HS-27A (cell line): ENCODE measurements at regions not wholly inside any gene's neighbourhood (a gene's known extent, or its start where the extent isn't known, plus 50 kb on each side); places are given as distances from the start of the nearest gene placed in this dataset.
"Not testable (repeated sequence)": the region's sequence is repeated elsewhere in the genome, so short reads cannot be mapped to it uniquely, and the experiment has no call there.

Experiments
- DNase-seq: peaks from one replicate; pipeline ENCODE4 v3.0.0-alpha.2; 2012; ENCODE audit warnings: low read depth, missing footprints

- not testable (repeated sequence) for DNase-seq
These were observed 502.8 kb downstream of the TFAP2B start for GRCh38 chr6:51321477-51321876.

GRCh38 chr6:51322505-51322904, 503.8 kb downstream of the TFAP2B start:
- no peak for DNase-seq

- DNase-seq, result no peak
These were observed 504.4 kb downstream of the TFAP2B start for GRCh38 chr6:51323056-51323455.

- DNase-seq, result no peak
These were observed 512.3 kb downstream of the TFAP2B start for GRCh38 chr6:51330971-51331370.

GRCh38 chr6:51335543-51335942, 516.9 kb downstream of the TFAP2B start:
- DNase-seq, result no peak

- DNase-seq, result no peak
These were observed 517.5 kb downstream of the TFAP2B start for GRCh38 chr6:51336185-51336584.

- no peak for DNase-seq
These were observed 518.6 kb downstream of the TFAP2B start for GRCh38 chr6:51337277-51337676.

- no peak for DNase-seq
These were observed 520.4 kb downstream of the TFAP2B start for GRCh38 chr6:51339108-51339507.

- DNase-seq, result no peak
These were observed 521.1 kb downstream of the TFAP2B start for GRCh38 chr6:51339728-51340127.

- DNase-seq, result no peak
These were observed 523.7 kb downstream of the TFAP2B start for GRCh38 chr6:51342393-51342792.

- no peak for DNase-seq
These were observed 531.2 kb downstream of the TFAP2B start for GRCh38 chr6:51349857-51350256.

GRCh38 chr6:51350308-51350904, 531.7 kb downstream of the TFAP2B start:
- DNase-seq, result no peak

- no peak for DNase-seq
These were observed 533.9 kb downstream of the TFAP2B start for GRCh38 chr6:51352506-51353029.

- no peak for DNase-seq
These were observed 541.6 kb downstream of the TFAP2B start for GRCh38 chr6:51360287-51360686.

GRCh38 chr6:51365566-51365965, 546.9 kb downstream of the TFAP2B start:
- no peak for DNase-seq

GRCh38 chr6:51369485-51369884, 550.8 kb downstream of the TFAP2B start:
- DNase-seq, result no peak

- no peak for DNase-seq
These were observed 564.2 kb downstream of the TFAP2B start for GRCh38 chr6:51382847-51383246.

GRCh38 chr6:51384736-51385135, 566.1 kb downstream of the TFAP2B start:
- DNase-seq, result no peak

GRCh38 chr6:51386347-51386836, 567.7 kb downstream of the TFAP2B start:
- no peak for DNase-seq

- DNase-seq, result no peak
These were observed 569.2 kb downstream of the TFAP2B start for GRCh38 chr6:51387907-51388306.

GRCh38 chr6:51394061-51394460, 575.4 kb downstream of the TFAP2B start:
- DNase-seq, result no peak

GRCh38 chr6:51396583-51396982, 577.9 kb downstream of the TFAP2B start:
- no peak for DNase-seq

- peak; percentile 27 for DNase-seq
These were observed 579.5 kb downstream of the TFAP2B start for GRCh38 chr6:51398064-51398705.

GRCh38 chr6:51398793-51399192, 580.1 kb downstream of the TFAP2B start:
- DNase-seq, result peak; percentile 12
